Peyer's patch (tissue), 4 donors: ENCODE measurements at regions not wholly inside any gene's neighbourhood (a gene's known extent, or its start where the extent isn't known, plus 50 kb on each side); places are given as distances from the start of the nearest gene placed in this dataset.

Experiments used
- CTCF ChIP-seq, 6 experiments: fragments of 450-650 bp in 4 of 6; fragments of 200-600 bp in 2 of 6; sonication (generic) in 1 of 6; IDR thresholded peaks; one replicate each; pipeline ENCODE4 v1.5.1; 2017 to 2019; ENCODE audit warnings: antibody characterized with exemption in 6 of 6, mild to moderate bottlenecking in 3 of 6, moderate library complexity in 1 of 6
- POLR2A ChIP-seq, 2 donors: fragments of 450-650 bp; IDR thresholded peaks; one replicate each; pipeline ENCODE4 v1.5.1; 2017; ENCODE audit warnings: antibody characterized with exemption in 2 of 2, mild to moderate bottlenecking in 2 of 2, moderate library complexity in 2 of 2

GRCh38 chr11:57047610-57048009, 58.9 kb downstream of the OR5AK2 start:
- no peak for TF ChIP-seq CTCF (IDR thresholded peaks at IDR 0.05)
- TF ChIP-seq POLR2A (IDR thresholded peaks at IDR 0.05) = no peak
